IMR-90 (cell line): ENCODE measurements at regions not wholly inside any gene's neighbourhood (a gene's known extent, or its start where the extent isn't known, plus 50 kb on each side); places are given as distances from the start of the nearest gene placed in this dataset.

ENCODE experiments used
- CHD1 ChIP-seq: IDR thresholded peaks from 2 replicates; pipeline ENCODE4 v1.6.1; 2012; ENCODE audit warnings: low read depth, low read length, improper control_type of control experiment
- MAFK ChIP-seq: IDR thresholded peaks from 2 replicates; pipeline ENCODE4 v1.6.1; 2012; ENCODE audit warnings: low read depth, low read length, improper control_type of control experiment
- RAD21 ChIP-seq: IDR thresholded peaks from 2 replicates; pipeline ENCODE4 v1.6.1; 2012; ENCODE audit warnings: low read length, improper control_type of control experiment
- USF2 ChIP-seq: fragments of 150-350 bp; IDR thresholded peaks from 2 replicates; pipeline ENCODE4 v1.6.1; 2017; ENCODE audit warnings: mild to moderate bottlenecking, antibody characterized with exemption, low read length, low read depth
- TF ChIP-seq, protein P1 (sequence below): conservative IDR thresholded peaks from 2 replicates; pipeline ENCODE4 v1.5.1; 2012; ENCODE audit warnings: mild to moderate bottlenecking, low read depth, low read length, improper control_type of control experiment

DNA sequence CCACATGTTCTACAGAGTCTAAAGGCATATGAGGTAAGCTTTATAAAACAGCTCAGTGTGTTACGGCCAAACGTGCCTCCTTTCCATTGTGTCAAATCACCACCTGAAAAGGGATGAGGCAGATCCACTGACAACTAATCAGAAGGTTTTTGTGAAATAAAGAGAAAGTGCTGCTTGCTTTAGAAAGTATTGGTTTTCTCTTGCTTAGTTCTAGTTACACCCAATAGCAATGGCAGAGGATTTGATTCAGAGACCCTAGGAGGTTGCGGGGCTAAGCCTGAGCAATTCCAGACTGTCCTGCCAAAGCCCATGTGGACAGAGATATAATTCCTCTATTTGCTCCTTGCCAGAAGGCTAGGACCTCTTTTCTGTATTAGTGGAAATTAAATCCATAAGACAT, 125.5 kb downstream of the SPRY1 start:
- TF ChIP-seq CHD1 (no peak), USF2 (no peak), RAD21 (no peak), MAFK (no peak)
- TF ChIP-seq, protein P1, sequence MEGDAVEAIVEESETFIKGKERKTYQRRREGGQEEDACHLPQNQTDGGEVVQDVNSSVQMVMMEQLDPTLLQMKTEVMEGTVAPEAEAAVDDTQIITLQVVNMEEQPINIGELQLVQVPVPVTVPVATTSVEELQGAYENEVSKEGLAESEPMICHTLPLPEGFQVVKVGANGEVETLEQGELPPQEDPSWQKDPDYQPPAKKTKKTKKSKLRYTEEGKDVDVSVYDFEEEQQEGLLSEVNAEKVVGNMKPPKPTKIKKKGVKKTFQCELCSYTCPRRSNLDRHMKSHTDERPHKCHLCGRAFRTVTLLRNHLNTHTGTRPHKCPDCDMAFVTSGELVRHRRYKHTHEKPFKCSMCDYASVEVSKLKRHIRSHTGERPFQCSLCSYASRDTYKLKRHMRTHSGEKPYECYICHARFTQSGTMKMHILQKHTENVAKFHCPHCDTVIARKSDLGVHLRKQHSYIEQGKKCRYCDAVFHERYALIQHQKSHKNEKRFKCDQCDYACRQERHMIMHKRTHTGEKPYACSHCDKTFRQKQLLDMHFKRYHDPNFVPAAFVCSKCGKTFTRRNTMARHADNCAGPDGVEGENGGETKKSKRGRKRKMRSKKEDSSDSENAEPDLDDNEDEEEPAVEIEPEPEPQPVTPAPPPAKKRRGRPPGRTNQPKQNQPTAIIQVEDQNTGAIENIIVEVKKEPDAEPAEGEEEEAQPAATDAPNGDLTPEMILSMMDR, result no peak
